ENCODE measurements at regions not wholly inside any gene's neighbourhood (a gene's known extent, or its start where the extent isn't known, plus 50 kb on each side); places are given as distances from the start of the nearest gene placed in this dataset.

DNA sequence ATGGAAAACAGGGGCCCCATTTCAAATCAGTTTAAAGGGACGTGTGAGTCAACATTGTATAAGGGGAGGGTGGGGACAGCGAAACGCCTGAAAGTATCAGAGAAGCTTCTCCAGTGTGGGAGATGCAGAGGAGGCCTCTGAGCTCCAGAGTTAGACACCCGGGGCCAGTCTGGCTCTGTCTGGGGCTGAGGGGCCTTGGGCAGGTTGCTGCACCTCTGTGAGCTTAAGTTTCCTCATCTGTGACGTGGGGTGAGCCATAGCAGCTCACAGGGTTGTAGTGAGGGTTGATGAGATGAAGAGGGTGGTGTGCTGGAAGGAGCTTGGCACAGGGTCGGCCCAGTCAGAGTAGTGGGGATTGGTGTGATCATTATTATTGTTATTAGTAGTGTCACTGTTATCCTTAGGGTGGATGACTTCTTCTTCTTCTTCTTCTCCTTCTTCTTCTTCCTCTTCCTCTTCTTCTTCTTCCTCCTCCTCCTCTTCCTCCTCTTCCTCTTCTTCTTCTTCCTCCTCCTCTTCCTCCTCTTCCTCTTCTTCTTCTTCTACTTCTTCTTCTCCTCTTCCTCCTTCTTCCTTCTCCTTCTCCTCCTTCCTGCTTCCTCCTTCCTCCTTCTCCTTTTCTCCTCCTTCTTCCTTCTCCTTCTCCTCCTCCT is 282.0 kb downstream of the PTPRU start:
- Histone ChIP-seq H3K9me3 (ENCODE audit: control insufficient read depth in 2 of 2, low read length in 2 of 2) (no peaks in the 10 kb centered on the region), H3K36me3 (ENCODE audit: control insufficient read depth in 2 of 2, insufficient read depth in 2 of 2, low read length in 2 of 2) (no peaks in the 10 kb centered on the region), H3K27me3 (ENCODE audit: control insufficient read depth in 2 of 2, insufficient read depth in 2 of 2, low read length in 2 of 2) (no peaks in the 10 kb centered on the region), H3K9ac (ENCODE audit: low read depth in 1 of 2, low read length in 2 of 2) (no peak overlapping the region), H3K27ac (ENCODE audit: low read depth in 2 of 2, low read length in 2 of 2) (no peak overlapping the region), H3K4me3 (ENCODE audit: low read length in 2 of 2) (no peak overlapping the region), H3K4me1 (ENCODE audit: control insufficient read depth in 2 of 2, insufficient read depth in 2 of 2, low read length in 2 of 2) (no peaks in the 10 kb centered on the region)

DNA sequence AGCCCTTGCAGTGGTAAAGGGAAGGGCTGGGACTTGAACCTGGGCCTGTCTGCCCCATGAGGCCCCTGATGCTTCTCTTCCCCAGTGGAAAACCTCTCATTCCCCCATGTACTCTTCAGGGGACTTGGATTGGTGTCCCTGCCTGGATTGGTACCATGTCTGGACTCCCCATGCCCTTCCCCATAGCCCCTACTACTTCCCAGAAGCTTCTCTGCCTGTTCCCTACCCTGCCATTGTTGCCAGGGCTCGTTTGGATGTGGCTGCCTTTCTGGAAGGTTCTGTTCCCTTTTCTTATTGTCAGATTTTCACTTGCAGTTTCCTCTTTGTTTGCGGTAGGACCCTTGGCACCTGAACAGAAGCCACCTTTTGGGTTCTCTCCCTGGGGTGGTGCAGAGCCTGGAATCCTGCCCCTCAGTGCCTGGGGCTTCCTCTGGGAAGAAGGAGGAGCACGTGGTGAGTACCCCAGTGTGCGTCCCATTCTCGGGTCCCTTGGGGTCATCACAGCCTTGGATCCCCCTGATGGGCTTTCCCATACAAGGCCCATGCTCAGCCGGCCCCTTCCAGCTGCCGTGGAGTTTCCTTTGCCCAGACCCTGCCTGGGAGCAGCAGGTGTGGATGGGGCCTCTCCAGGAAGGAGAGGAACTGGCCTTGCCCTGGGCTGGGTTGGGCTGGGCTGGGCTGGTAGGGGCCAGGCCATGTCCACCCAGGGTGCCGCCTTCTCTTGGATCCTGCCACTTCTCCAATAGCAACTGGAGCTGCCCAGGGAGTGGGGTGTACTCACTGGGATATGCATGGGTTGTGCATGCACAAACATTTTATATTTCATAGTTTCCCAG is 281.1 kb downstream of the PTPRU start:
- H3K4me3 ChIP-seq (ENCODE audit: low read length in 2 of 2), result no peak overlapping the region
- H3K27ac ChIP-seq (ENCODE audit: low read depth in 2 of 2, low read length in 2 of 2), result no peak overlapping the region
- no peaks in the 10 kb centered on the region for H3K9me3 ChIP-seq (ENCODE audit: control insufficient read depth in 2 of 2, low read length in 2 of 2)
- H3K27me3 ChIP-seq (ENCODE audit: control insufficient read depth in 2 of 2, insufficient read depth in 2 of 2, low read length in 2 of 2), result no peaks in the 10 kb centered on the region
- H3K36me3 ChIP-seq (ENCODE audit: control insufficient read depth in 2 of 2, insufficient read depth in 2 of 2, low read length in 2 of 2), result no peaks in the 10 kb centered on the region
- H3K9ac ChIP-seq (ENCODE audit: low read depth in 1 of 2, low read length in 2 of 2), result no peak overlapping the region
- H3K4me1 ChIP-seq (ENCODE audit: control insufficient read depth in 2 of 2, insufficient read depth in 2 of 2, low read length in 2 of 2), result no peaks in the 10 kb centered on the region

DNA sequence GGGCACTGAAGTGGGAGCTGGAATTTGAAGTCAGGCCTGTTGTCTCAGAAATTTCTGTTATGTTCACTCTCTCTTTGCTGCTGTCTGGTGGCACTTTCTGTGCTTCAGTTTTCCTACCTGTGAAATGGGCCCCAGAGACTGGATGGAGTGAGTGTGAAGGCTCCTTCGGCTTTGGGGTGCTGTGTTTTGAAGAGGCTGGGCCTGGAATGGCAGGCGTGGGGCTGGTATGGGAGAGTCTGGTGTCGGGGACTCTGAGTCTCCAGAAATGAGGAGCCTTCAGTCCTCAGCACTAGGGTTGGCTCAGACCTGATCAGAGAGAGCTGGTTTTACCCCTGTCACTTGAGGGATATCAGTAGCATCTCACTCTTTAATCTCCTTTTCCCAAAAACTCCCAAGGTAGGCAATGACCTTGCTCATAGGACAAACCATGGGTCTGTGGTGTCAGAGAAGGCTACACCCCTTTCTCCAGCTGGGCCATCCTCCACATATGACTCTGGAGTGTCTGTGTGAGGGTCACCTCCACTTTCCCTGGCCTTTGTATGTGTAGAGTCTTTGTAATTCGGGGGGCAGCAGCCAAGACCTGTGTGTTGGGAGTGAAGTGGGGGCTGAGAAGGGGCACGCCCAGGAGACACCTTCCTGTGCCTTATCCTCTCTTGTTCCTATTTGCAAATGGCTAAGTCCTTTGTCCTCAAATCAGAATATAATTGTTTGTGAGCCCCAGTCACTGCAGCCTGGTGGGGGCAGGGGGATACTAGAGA is 279.9 kb downstream of the PTPRU start:
- H3K27me3 ChIP-seq (ENCODE audit: control insufficient read depth in 2 of 2, insufficient read depth in 2 of 2, low read length in 2 of 2), result no peaks in the 10 kb centered on the region
- no peaks in the 10 kb centered on the region for H3K4me1 ChIP-seq (ENCODE audit: control insufficient read depth in 2 of 2, insufficient read depth in 2 of 2, low read length in 2 of 2)
- no peak overlapping the region for H3K4me3 ChIP-seq (ENCODE audit: low read length in 2 of 2)
- H3K27ac ChIP-seq (ENCODE audit: low read depth in 2 of 2, low read length in 2 of 2), result no peak overlapping the region
- no peaks in the 10 kb centered on the region for H3K9me3 ChIP-seq (ENCODE audit: control insufficient read depth in 2 of 2, low read length in 2 of 2)
- no peaks in the 10 kb centered on the region for H3K36me3 ChIP-seq (ENCODE audit: control insufficient read depth in 2 of 2, insufficient read depth in 2 of 2, low read length in 2 of 2)
- H3K9ac ChIP-seq (ENCODE audit: low read depth in 1 of 2, low read length in 2 of 2), result no peak overlapping the region

DNA sequence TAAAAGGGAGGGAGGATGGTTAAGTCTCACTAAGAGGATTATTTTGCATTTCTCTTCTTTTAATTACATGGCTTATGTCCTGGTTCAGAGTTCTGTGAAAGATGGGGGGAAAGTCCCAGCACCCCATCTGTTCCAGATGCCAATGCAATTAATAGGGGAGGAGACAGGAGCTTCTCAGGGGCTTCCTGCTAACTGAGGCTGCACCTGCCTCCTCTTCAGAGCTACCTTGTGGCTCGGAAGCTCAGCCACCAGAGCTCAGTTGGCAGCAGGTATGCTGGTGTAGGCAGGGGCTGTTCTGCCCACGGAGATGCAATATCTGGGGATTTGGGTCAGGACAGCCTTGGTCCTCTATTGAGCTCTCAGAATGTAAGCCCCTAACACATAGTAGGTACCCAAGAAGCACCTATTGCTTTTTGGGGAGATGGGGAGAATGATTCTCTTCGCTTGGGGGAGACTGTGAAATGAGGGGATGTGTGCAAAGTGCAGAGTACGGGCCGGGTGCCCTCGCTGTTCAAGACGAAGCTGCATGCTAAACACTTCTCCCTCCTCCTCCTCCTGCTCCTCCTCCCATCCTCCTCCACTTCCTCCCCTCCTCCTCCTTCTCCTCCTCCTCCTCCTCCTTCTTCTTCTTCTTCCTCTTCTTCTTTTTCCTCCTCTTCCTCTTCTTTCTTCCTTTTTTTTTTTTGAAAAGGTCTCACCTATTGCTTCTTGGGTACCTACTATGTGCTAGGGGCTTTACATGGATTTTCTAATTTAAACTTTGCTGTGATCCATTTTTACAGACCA is 279.0 kb downstream of the PTPRU start:
- H3K9ac ChIP-seq (ENCODE audit: low read depth in 1 of 2, low read length in 2 of 2), result no peak overlapping the region
- no peaks in the 10 kb centered on the region for H3K36me3 ChIP-seq (ENCODE audit: control insufficient read depth in 2 of 2, insufficient read depth in 2 of 2, low read length in 2 of 2)
- no peak overlapping the region for H3K27ac ChIP-seq (ENCODE audit: low read depth in 2 of 2, low read length in 2 of 2)
- H3K4me3 ChIP-seq (ENCODE audit: low read length in 2 of 2), result no peak overlapping the region
- no peaks in the 10 kb centered on the region for H3K4me1 ChIP-seq (ENCODE audit: control insufficient read depth in 2 of 2, insufficient read depth in 2 of 2, low read length in 2 of 2)
- no peaks in the 10 kb centered on the region for H3K9me3 ChIP-seq (ENCODE audit: control insufficient read depth in 2 of 2, low read length in 2 of 2)
- H3K27me3 ChIP-seq (ENCODE audit: control insufficient read depth in 2 of 2, insufficient read depth in 2 of 2, low read length in 2 of 2), result no peaks in the 10 kb centered on the region

DNA sequence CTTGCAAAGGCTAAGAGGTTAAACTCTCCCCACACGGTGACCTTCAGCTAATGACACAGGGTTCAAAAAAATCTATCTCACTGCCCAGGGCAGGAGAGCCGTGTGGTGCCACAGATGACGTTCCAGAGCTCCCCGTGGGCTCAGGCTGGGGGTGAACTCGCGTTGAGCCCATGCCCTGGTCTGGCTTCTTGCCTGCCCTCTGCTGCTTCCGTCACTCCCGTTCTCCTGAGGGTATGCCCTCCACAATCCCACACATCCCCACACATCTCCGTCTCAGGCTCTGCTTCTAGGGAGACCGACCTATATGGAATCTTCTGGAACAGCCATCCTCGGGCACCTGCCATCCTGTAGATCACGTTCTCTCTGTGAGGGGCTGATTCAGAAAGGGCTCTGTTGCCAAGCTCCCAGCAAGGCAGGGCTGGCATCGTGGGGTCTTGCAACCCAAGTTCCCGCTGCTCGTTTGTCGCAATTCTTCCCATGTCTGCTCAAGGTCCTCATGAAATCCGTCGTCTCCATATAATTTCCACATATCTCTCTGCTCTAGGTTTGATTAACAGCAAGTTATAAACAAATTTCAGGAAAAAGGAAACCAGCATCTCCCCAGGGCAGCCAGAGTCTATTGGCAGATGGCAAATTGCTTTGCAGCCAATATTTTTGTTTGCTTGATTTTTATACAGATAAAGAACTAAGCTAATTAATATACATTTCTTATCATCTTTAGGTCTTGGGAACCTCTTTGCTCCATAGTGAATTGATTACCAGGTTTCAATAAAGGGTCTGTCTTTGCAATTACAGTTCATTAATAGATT is 278.2 kb downstream of the PTPRU start:
- Histone ChIP-seq H3K4me1 (ENCODE audit: control insufficient read depth in 2 of 2, insufficient read depth in 2 of 2, low read length in 2 of 2) (no peaks in the 10 kb centered on the region), H3K9ac (ENCODE audit: low read depth in 1 of 2, low read length in 2 of 2) (no peak overlapping the region), H3K27ac (ENCODE audit: low read depth in 2 of 2, low read length in 2 of 2) (no peak overlapping the region)

DNA sequence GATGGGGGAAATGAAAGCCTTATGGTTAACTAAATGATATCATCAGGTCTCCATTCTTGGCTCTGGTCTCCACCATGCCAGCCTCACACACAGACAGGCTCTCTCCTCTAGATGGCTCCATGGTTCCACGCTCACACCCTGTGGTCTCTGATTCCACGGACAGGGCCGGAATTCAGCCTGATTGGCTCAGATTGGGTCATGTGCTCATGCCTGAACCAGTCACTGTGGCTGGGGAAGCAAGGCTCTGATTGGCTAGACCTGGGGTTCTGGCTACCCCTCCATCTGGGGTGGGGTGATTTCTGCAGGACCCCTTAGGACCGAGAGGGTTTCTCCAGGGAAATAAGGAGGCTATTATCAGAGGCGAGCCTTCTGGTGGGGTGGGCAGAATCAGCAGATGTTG is 277.0 kb downstream of the PTPRU start:
- Histone ChIP-seq H3K27ac (ENCODE audit: low read depth in 2 of 2, low read length in 2 of 2) (no peak overlapping the region), H3K4me3 (ENCODE audit: low read length in 2 of 2) (no peak overlapping the region), H3K9ac (ENCODE audit: low read depth in 1 of 2, low read length in 2 of 2) (no peak overlapping the region), H3K4me1 (ENCODE audit: control insufficient read depth in 2 of 2, insufficient read depth in 2 of 2, low read length in 2 of 2) (no peaks in the 10 kb centered on the region), H3K9me3 (ENCODE audit: control insufficient read depth in 2 of 2, low read length in 2 of 2) (no peaks in the 10 kb centered on the region), H3K36me3 (ENCODE audit: control insufficient read depth in 2 of 2, insufficient read depth in 2 of 2, low read length in 2 of 2) (no peaks in the 10 kb centered on the region), H3K27me3 (ENCODE audit: control insufficient read depth in 2 of 2, insufficient read depth in 2 of 2, low read length in 2 of 2) (no peaks in the 10 kb centered on the region)

More for the DNA sequence above, 278.2 kb downstream of the PTPRU start:
- no peaks in the 10 kb centered on the region for H3K36me3 ChIP-seq (ENCODE audit: control insufficient read depth in 2 of 2, insufficient read depth in 2 of 2, low read length in 2 of 2)
- H3K27me3 ChIP-seq (ENCODE audit: control insufficient read depth in 2 of 2, insufficient read depth in 2 of 2, low read length in 2 of 2), result no peaks in the 10 kb centered on the region
- no peaks in the 10 kb centered on the region for H3K9me3 ChIP-seq (ENCODE audit: control insufficient read depth in 2 of 2, low read length in 2 of 2)
- H3K4me3 ChIP-seq (ENCODE audit: low read length in 2 of 2), result no peak overlapping the region

DNA sequence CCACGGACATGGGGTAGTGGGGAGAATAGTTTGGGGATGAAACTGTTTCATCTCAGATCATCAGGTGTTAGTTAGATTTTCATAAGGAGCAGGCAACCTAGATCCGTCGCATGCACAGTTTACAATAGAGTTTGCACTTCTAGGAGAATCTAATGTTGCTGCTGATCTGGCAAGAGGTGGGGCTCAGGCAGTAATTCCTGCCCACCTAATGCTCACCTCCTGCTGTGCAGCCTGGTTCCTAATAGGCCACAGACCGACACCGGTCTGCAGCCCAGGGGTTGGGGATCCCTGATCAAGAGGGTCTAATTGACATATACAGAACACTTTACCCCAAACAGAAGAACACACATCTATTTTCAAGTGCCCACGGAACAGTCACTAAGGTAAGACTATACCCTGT is 275.1 kb downstream of the PTPRU start:
- H3K4me1 ChIP-seq (ENCODE audit: control insufficient read depth in 2 of 2, insufficient read depth in 2 of 2, low read length in 2 of 2), result no peaks in the 10 kb centered on the region
- no peaks in the 10 kb centered on the region for H3K36me3 ChIP-seq (ENCODE audit: control insufficient read depth in 2 of 2, insufficient read depth in 2 of 2, low read length in 2 of 2)
- no peaks in the 10 kb centered on the region for H3K27me3 ChIP-seq (ENCODE audit: control insufficient read depth in 2 of 2, insufficient read depth in 2 of 2, low read length in 2 of 2)
- no peak overlapping the region for H3K4me3 ChIP-seq (ENCODE audit: low read length in 2 of 2)
- no peak overlapping the region for H3K9ac ChIP-seq (ENCODE audit: low read depth in 1 of 2, low read length in 2 of 2)
- no peaks in the 10 kb centered on the region for H3K9me3 ChIP-seq (ENCODE audit: control insufficient read depth in 2 of 2, low read length in 2 of 2)
- no peak overlapping the region for H3K27ac ChIP-seq (ENCODE audit: low read depth in 2 of 2, low read length in 2 of 2)

DNA sequence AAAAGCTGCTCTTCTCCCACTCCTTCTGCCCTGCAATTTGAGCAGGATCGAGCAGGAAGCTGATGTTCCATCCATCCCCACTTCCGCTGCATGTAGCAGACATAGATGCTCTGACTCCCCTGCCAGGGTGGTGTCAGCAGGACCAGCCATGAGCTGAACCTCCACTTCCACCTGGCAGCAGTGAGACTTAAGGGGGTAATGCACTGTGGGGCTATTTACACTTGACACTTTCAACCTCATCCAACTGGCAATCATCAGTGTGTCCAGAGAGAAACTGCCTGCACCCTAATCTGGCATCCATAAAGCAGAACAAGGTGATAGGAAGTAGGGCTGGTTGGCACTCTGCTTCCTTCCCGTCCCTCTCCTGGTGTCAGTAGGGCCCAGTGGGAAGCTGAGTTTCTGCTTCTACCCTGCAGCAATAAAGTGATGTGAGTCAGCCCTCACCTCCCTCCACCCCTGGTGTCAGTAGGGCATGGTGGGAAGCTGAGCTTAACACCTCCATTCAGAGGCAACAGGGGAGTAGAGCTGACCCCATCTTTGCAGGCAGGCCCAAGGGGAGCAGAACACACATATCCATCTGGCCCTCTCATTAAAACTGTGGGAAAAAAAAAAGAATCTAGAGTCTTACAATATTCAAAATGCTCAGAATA is 272.3 kb downstream of the PTPRU start:
- no peak overlapping the region for H3K27ac ChIP-seq (ENCODE audit: low read depth in 2 of 2, low read length in 2 of 2)
- H3K27me3 ChIP-seq (ENCODE audit: control insufficient read depth in 2 of 2, insufficient read depth in 2 of 2, low read length in 2 of 2), result no peaks in the 10 kb centered on the region
- no peaks in the 10 kb centered on the region for H3K36me3 ChIP-seq (ENCODE audit: control insufficient read depth in 2 of 2, insufficient read depth in 2 of 2, low read length in 2 of 2)
- H3K4me3 ChIP-seq (ENCODE audit: low read length in 2 of 2), result no peak overlapping the region
- H3K9me3 ChIP-seq (ENCODE audit: control insufficient read depth in 2 of 2, low read length in 2 of 2), result no peaks in the 10 kb centered on the region
- no peak overlapping the region for H3K9ac ChIP-seq (ENCODE audit: low read depth in 1 of 2, low read length in 2 of 2)
- no peaks in the 10 kb centered on the region for H3K4me1 ChIP-seq (ENCODE audit: control insufficient read depth in 2 of 2, insufficient read depth in 2 of 2, low read length in 2 of 2)

DNA sequence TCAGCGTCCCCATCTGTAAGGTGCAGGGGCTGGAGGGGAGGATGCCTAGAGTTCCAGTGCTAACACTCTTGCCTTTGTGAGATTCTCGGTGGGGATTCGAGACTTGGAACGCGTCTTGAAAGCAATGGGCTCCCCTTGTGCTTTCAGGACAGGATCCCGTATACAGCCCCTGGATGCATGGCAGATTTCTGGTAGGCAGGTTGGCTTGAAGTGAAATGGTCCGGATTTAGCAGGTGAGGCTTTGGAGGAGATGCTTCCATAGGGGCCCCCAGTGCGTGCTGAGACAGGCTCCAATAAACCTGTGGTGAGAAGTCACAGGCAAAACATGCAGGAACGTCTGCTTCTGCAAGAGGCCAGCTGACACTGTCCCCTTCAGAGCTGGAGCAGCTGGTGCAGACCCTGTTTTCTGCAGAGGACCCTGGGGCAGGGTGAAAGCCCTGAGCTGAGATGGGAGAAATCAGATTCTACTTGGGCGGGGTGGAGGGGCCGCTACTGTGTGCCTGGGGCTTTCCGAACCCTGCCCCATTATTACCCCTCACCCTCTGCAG is 270.4 kb downstream of the PTPRU start:
- Histone ChIP-seq H3K27ac (ENCODE audit: low read depth in 2 of 2, low read length in 2 of 2) (no peak overlapping the region), H3K4me3 (ENCODE audit: low read length in 2 of 2) (no peak overlapping the region), H3K4me1 (ENCODE audit: control insufficient read depth in 2 of 2, insufficient read depth in 2 of 2, low read length in 2 of 2) (no peaks in the 10 kb centered on the region), H3K27me3 (ENCODE audit: control insufficient read depth in 2 of 2, insufficient read depth in 2 of 2, low read length in 2 of 2) (no peaks in the 10 kb centered on the region), H3K9ac (ENCODE audit: low read depth in 1 of 2, low read length in 2 of 2) (no peak overlapping the region), H3K36me3 (ENCODE audit: control insufficient read depth in 2 of 2, insufficient read depth in 2 of 2, low read length in 2 of 2) (no peaks in the 10 kb centered on the region), H3K9me3 (ENCODE audit: control insufficient read depth in 2 of 2, low read length in 2 of 2) (no peaks in the 10 kb centered on the region)

Data from mucosa of rectum (tissue), 2 donors.